ENCODE measurements at regions not wholly inside any gene's neighbourhood (a gene's known extent, or its start where the extent isn't known, plus 50 kb on each side); places are given as distances from the start of the nearest gene placed in this dataset.

DNA sequence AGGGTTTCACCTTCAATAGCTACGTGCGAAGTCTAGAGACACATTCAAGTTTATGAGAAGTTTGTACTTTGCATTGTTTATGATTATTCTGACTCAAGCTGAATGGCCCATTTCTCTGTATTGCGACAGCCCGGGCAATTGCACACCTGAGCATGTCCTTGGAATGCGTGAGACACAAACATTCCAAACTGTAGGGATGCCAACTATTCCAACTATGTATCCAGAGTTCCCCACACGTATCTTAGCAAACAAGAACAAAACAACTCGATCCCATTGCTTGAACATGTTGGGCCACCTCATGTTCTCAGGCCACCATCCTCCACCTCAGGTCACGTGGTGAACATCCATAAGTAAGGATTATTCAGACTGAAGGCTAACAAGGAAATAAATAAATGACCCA is 51.4 kb upstream of the EGFR start:
- Histone ChIP-seq H3K27me3 (ENCODE audit: insufficient read depth) (no peaks in the 10 kb centered on the region), H3K79me2 (replicated peaks; ENCODE audit: insufficient read depth) (no peaks in the 10 kb centered on the region), H3K9me2 (ENCODE audit: insufficient read depth) (0 out of 2 replicates have a peak, but pooled peaks cover 8% of the 10 kb centered on the region), H3K4me1 (ENCODE audit: insufficient read depth) (no peaks in the 10 kb centered on the region), H3K4me2 (no peak overlapping the region), H3F3A (replicated peaks; ENCODE audit: low read depth) (no peaks in the 10 kb centered on the region), H4K20me1 (replicated peaks; ENCODE audit: insufficient read depth) (no peaks in the 10 kb centered on the region), H3K4me3 (no peak overlapping the region), H3K36me3 (ENCODE audit: insufficient read depth) (no peaks in the 10 kb centered on the region), H2AFZ (no peak overlapping the region), H3K27ac (ENCODE audit: low read depth) (no peak overlapping the region)
- Mint-ChIP-seq H3K36me3 (ENCODE audit: low read depth) (no peaks in the 10 kb centered on the region; the same call in 2 of the 3 replicates), H3K4me1 (no peaks in the 10 kb centered on the region), H3K27me3 (ENCODE audit: insufficient read depth, low read depth, poor library complexity) (no peaks in the 10 kb centered on the region), H3K9me3 (peaks cover 3% of the 10 kb centered on the region), H3K4me3 (no peak overlapping the region), H3K27ac (no peak overlapping the region)
- DNase-seq (ENCODE audit: low spot score), result peak; percentile 65
- no peak for ATAC-seq
- TF ChIP-seq EZH2 (IDR thresholded peaks at IDR 0.05; ENCODE audit: low read depth, unreplicated experiment) (no peak), NANOG (IDR thresholded peaks at IDR 0.05; ENCODE audit: borderline replicate concordance) (no peak), POLR2AphosphoS5 (IDR thresholded peaks at IDR 0.05; ENCODE audit: low read depth) (no peak), STAT1 (IDR thresholded peaks at IDR 0.05; ENCODE audit: unreplicated experiment) (no peak), JUNB (IDR thresholded peaks at IDR 0.05; ENCODE audit: unreplicated experiment) (no peak), ZNF331 (CRISPR knock-in tag; IDR thresholded peaks at IDR 0.05; ENCODE audit: low read depth) (no peak), ZNF114 (CRISPR knock-in tag; IDR thresholded peaks at IDR 0.05) (no peak), EZH2phosphoT487 (IDR thresholded peaks at IDR 0.05; ENCODE audit: unreplicated experiment) (no peak), CREB1 (CRISPR knock-in tag; IDR thresholded peaks at IDR 0.05; ENCODE audit: low read depth) (no peak)
- TF ChIP-seq, protein P1, sequence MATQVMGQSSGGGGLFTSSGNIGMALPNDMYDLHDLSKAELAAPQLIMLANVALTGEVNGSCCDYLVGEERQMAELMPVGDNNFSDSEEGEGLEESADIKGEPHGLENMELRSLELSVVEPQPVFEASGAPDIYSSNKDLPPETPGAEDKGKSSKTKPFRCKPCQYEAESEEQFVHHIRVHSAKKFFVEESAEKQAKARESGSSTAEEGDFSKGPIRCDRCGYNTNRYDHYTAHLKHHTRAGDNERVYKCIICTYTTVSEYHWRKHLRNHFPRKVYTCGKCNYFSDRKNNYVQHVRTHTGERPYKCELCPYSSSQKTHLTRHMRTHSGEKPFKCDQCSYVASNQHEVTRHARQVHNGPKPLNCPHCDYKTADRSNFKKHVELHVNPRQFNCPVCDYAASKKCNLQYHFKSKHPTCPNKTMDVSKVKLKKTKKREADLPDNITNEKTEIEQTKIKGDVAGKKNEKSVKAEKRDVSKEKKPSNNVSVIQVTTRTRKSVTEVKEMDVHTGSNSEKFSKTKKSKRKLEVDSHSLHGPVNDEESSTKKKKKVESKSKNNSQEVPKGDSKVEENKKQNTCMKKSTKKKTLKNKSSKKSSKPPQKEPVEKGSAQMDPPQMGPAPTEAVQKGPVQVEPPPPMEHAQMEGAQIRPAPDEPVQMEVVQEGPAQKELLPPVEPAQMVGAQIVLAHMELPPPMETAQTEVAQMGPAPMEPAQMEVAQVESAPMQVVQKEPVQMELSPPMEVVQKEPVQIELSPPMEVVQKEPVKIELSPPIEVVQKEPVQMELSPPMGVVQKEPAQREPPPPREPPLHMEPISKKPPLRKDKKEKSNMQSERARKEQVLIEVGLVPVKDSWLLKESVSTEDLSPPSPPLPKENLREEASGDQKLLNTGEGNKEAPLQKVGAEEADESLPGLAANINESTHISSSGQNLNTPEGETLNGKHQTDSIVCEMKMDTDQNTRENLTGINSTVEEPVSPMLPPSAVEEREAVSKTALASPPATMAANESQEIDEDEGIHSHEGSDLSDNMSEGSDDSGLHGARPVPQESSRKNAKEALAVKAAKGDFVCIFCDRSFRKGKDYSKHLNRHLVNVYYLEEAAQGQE (IDR thresholded peaks at IDR 0.05; ENCODE audit: unreplicated experiment), result no peak
- TF ChIP-seq, protein P2, sequence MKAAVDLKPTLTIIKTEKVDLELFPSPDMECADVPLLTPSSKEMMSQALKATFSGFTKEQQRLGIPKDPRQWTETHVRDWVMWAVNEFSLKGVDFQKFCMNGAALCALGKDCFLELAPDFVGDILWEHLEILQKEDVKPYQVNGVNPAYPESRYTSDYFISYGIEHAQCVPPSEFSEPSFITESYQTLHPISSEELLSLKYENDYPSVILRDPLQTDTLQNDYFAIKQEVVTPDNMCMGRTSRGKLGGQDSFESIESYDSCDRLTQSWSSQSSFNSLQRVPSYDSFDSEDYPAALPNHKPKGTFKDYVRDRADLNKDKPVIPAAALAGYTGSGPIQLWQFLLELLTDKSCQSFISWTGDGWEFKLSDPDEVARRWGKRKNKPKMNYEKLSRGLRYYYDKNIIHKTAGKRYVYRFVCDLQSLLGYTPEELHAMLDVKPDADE (IDR thresholded peaks at IDR 0.05), result no peak
- TF ChIP-seq, protein P3, sequence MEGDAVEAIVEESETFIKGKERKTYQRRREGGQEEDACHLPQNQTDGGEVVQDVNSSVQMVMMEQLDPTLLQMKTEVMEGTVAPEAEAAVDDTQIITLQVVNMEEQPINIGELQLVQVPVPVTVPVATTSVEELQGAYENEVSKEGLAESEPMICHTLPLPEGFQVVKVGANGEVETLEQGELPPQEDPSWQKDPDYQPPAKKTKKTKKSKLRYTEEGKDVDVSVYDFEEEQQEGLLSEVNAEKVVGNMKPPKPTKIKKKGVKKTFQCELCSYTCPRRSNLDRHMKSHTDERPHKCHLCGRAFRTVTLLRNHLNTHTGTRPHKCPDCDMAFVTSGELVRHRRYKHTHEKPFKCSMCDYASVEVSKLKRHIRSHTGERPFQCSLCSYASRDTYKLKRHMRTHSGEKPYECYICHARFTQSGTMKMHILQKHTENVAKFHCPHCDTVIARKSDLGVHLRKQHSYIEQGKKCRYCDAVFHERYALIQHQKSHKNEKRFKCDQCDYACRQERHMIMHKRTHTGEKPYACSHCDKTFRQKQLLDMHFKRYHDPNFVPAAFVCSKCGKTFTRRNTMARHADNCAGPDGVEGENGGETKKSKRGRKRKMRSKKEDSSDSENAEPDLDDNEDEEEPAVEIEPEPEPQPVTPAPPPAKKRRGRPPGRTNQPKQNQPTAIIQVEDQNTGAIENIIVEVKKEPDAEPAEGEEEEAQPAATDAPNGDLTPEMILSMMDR (conservative IDR thresholded peaks at IDR 0.05; ENCODE audit: low read depth in 2 of 2), result no peak
- TF ChIP-seq, protein P4, sequence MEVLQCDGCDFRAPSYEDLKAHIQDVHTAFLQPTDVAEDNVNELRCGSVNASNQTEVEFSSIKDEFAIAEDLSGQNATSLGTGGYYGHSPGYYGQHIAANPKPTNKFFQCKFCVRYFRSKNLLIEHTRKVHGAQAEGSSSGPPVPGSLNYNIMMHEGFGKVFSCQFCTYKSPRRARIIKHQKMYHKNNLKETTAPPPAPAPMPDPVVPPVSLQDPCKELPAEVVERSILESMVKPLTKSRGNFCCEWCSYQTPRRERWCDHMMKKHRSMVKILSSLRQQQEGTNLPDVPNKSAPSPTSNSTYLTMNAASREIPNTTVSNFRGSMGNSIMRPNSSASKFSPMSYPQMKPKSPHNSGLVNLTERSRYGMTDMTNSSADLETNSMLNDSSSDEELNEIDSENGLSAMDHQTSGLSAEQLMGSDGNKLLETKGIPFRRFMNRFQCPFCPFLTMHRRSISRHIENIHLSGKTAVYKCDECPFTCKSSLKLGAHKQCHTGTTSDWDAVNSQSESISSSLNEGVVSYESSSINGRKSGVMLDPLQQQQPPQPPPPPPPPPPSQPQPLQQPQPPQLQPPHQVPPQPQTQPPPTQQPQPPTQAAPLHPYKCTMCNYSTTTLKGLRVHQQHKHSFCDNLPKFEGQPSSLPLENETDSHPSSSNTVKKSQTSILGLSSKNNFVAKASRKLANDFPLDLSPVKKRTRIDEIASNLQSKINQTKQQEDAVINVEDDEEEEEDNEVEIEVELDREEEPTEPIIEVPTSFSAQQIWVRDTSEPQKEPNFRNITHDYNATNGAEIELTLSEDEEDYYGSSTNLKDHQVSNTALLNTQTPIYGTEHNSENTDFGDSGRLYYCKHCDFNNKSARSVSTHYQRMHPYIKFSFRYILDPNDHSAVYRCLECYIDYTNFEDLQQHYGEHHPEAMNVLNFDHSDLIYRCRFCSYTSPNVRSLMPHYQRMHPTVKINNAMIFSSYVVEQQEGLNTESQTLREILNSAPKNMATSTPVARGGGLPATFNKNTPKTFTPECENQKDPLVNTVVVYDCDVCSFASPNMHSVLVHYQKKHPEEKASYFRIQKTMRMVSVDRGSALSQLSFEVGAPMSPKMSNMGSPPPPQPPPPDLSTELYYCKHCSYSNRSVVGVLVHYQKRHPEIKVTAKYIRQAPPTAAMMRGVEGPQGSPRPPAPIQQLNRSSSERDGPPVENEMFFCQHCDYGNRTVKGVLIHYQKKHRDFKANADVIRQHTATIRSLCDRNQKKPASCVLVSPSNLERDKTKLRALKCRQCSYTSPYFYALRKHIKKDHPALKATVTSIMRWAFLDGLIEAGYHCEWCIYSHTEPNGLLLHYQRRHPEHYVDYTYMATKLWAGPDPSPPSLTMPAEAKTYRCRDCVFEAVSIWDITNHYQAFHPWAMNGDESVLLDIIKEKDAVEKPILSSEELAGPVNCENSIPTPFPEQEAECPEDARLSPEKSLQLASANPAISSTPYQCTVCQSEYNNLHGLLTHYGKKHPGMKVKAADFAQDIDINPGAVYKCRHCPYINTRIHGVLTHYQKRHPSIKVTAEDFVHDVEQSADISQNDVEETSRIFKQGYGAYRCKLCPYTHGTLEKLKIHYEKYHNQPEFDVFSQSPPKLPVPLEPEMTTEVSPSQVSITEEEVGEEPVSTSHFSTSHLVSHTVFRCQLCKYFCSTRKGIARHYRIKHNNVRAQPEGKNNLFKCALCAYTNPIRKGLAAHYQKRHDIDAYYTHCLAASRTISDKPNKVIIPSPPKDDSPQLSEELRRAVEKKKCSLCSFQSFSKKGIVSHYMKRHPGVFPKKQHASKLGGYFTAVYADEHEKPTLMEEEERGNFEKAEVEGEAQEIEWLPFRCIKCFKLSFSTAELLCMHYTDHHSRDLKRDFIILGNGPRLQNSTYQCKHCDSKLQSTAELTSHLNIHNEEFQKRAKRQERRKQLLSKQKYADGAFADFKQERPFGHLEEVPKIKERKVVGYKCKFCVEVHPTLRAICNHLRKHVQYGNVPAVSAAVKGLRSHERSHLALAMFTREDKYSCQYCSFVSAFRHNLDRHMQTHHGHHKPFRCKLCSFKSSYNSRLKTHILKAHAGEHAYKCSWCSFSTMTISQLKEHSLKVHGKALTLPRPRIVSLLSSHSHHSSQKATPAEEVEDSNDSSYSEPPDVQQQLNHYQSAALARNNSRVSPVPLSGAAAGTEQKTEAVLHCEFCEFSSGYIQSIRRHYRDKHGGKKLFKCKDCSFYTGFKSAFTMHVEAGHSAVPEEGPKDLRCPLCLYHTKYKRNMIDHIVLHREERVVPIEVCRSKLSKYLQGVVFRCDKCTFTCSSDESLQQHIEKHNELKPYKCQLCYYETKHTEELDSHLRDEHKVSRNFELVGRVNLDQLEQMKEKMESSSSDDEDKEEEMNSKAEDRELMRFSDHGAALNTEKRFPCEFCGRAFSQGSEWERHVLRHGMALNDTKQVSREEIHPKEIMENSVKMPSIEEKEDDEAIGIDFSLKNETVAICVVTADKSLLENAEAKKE (CRISPR knock-in tag; IDR thresholded peaks at IDR 0.05), result no peak

Measured in GM23338 (cell line).